HepG2 (cell line): ENCODE measurements at regions not wholly inside any gene's neighbourhood (a gene's known extent, or its start where the extent isn't known, plus 50 kb on each side); places are given as distances from the start of the nearest gene placed in this dataset.

ENCODE experiments used
- ATAC-seq: fragments of 200-7000 bp; cut with Tn5 transposase; 3 replicates; pipeline ENCODE4 v1.9.1; 2020; ENCODE audit warnings: mild to moderate bottlenecking, moderate library complexity
- BruUV-seq: library from RNA; stranded (reverse); fragments of 400-500 nt; replicated peaks from 2 replicates; lab custom pipeline; 2021; lab: Mats Ljungman, UMichigan
- CTCF ChIA-PET: fragments of 300-600 bp; formaldehyde crosslinking; extraction: SDS; loops from one replicate; lab custom pipeline; 2021; ENCODE audit warnings: low total read pairs, inconsistent platforms, low intra/inter-chr PET ratio; lab: Yijun Ruan, JAX
- POLR2A ChIA-PET: fragments of 350-600 bp; sonication (Branson Sonifier 250); formaldehyde crosslinking; loops from one replicate; lab custom pipeline; 2020; ENCODE audit warnings: antibody characterized with exemption, inconsistent platforms; lab: Yijun Ruan, JAX
- DNase-seq: peaks from one replicate; pipeline ENCODE4 v3.0.0-alpha.2; 2015; ENCODE audit warnings: low spot score
- FAIRE-seq: peaks from 3 replicates; lab custom pipeline; 2011; peaks lifted over from hg19 to GRCh38; lab: Jason Lieb, UNC
- H2AFZ ChIP-seq: one replicate; pipeline ENCODE4 v1.6.1; 2011; ENCODE audit warnings: low read length, inconsistent platforms
- H3K27ac ChIP-seq: fragments of 300-600 bp; 3 replicates; pipeline ENCODE4 v1.8.0; 2011; ENCODE audit warnings: mixed run types, mild to moderate bottlenecking, mixed read lengths, low read length, inconsistent platforms; ENCODE audit not compliant: insufficient read depth; ENCODE audit errors: extremely low read length
- H3K27me3 ChIP-seq, 2 experiments: fragments of 200-600 bp in 1 of 2; 2 replicates in 1 of 2; 3 replicates in 1 of 2; pipeline versions ENCODE4 v1.6.0 to v1.8.0; 2011; ENCODE audit warnings: low read length in 2 of 2, mild to moderate bottlenecking in 2 of 2, moderate library complexity in 2 of 2, inconsistent platforms in 1 of 2; ENCODE audit not compliant: insufficient read depth in 2 of 2, control insufficient read depth in 1 of 2
- H3K36me3 ChIP-seq, 2 experiments: fragments of 200-600 bp in 1 of 2; replicated peaks in 1 of 2; 2 replicates in 1 of 2; 3 replicates in 1 of 2; pipeline versions ENCODE4 v1.5.1 to v1.8.0; 2011; ENCODE audit warnings: low read length in 2 of 2, inconsistent platforms in 1 of 2; ENCODE audit not compliant: insufficient read depth in 2 of 2, control insufficient read depth in 1 of 2
- H3K4me1 ChIP-seq: 2 replicates; pipeline ENCODE4 v1.5.1; 2012; ENCODE audit warnings: low read length, inconsistent platforms; ENCODE audit not compliant: insufficient read depth
- H3K4me2 ChIP-seq: 2 replicates; pipeline ENCODE4 v1.6.0; 2011; ENCODE audit warnings: low read depth, low read length, inconsistent platforms
- H3K4me3 ChIP-seq, 3 experiments: fragments of 200-600 bp in 1 of 3; sonication (generic), shearing (Covaris generic) in 1 of 3; replicated peaks in 1 of 3; 2 replicates each; pipeline ENCODE4 v1.5.1; 2011 to 2016; ENCODE audit warnings: low read length in 3 of 3, inconsistent platforms in 2 of 3, low read depth in 2 of 3, mild to moderate bottlenecking in 2 of 3, control low read depth in 1 of 3, mixed read lengths in 1 of 3; ENCODE audit not compliant: insufficient read depth in 1 of 3
- H3K79me2 ChIP-seq: one replicate; pipeline ENCODE4 v1.6.1; 2011; ENCODE audit warnings: low read length, inconsistent platforms; ENCODE audit not compliant: insufficient read depth
- H3K9ac ChIP-seq: 2 replicates; pipeline ENCODE4 v1.6.0; 2011; ENCODE audit warnings: mild to moderate bottlenecking, low read depth, low read length, inconsistent platforms; ENCODE audit not compliant: insufficient read depth
- H3K9me3 ChIP-seq: 2 replicates; pipeline ENCODE4 v1.5.1; 2012; ENCODE audit warnings: mild to moderate bottlenecking, low read length
- H4K20me1 ChIP-seq: 2 replicates; pipeline ENCODE4 v1.6.0; 2011; ENCODE audit warnings: inconsistent platforms, mild to moderate bottlenecking, low read length, moderate library complexity; ENCODE audit not compliant: insufficient read depth
- IRX3 ChIP-seq: sonication (generic); formaldehyde crosslinking; IDR thresholded peaks from 2 replicates; pipeline ENCODE4 v1.8.1; 2023; ENCODE audit warnings: mild to moderate bottlenecking, low read depth, missing genetic modification reagents, borderline replicate concordance
- KLF16 ChIP-seq, 2 experiments: sonication (generic) in 1 of 2; formaldehyde crosslinking in 1 of 2; IDR thresholded peaks; 2 replicates each; pipeline versions ENCODE4 v1.6.1 to v1.8.0; 2016 to 2023; ENCODE audit warnings: missing genetic modification reagents in 2 of 2, missing compliant biosample characterization in 1 of 2
- NFYC ChIP-seq: IDR thresholded peaks from 2 replicates; pipeline ENCODE4 v1.6.1; 2016; ENCODE audit warnings: missing genetic modification reagents, missing compliant biosample characterization
- PLSCR1 ChIP-seq: sonication (generic); formaldehyde crosslinking; IDR thresholded peaks from 2 replicates; pipeline ENCODE4 v1.5.0; 2020; ENCODE audit warnings: missing genetic modification reagents, mild to moderate bottlenecking, borderline replicate concordance
- POLR2AphosphoS2 ChIP-seq: IDR thresholded peaks from 2 replicates; pipeline ENCODE4 v1.6.1; 2011; ENCODE audit warnings: low read depth, low read length, improper control_type of control experiment
- PREB ChIP-seq: sonication (generic); formaldehyde crosslinking; IDR thresholded peaks from 2 replicates; pipeline ENCODE4 v1.4.0; 2020; ENCODE audit warnings: missing genetic modification reagents
- PRPF4 ChIP-seq: fragments of 200-400 bp; formaldehyde crosslinking; IDR thresholded peaks from 2 replicates; pipeline ENCODE4 v1.6.1; 2016; ENCODE audit warnings: low read length, low read depth; ENCODE audit not compliant: poor library complexity, severe bottlenecking
- SMC3 ChIP-seq: IDR thresholded peaks from 2 replicates; pipeline ENCODE4 v1.6.1; 2011; ENCODE audit warnings: low read length, improper control_type of control experiment
- SRSF1 ChIP-seq: fragments of 200-400 bp; formaldehyde crosslinking; optimal IDR thresholded peaks from 2 replicates; pipeline ENCODE3; 2017; ENCODE audit warnings: mild to moderate bottlenecking, low read depth, low read length, moderate library complexity
- STAG1 ChIP-seq: sonication (generic); formaldehyde crosslinking; IDR thresholded peaks from 2 replicates; pipeline ENCODE4 v1.4.0; 2020; ENCODE audit warnings: missing genetic modification reagents
- ZNF138 ChIP-seq: sonication (generic); formaldehyde crosslinking; IDR thresholded peaks from 2 replicates; pipeline ENCODE4 v1.5.0; 2020; ENCODE audit warnings: mild to moderate bottlenecking, low read depth, missing genetic modification reagents
- ZNF33A ChIP-seq: sonication (generic); formaldehyde crosslinking; IDR thresholded peaks from 2 replicates; pipeline ENCODE4 v1.5.1; 2020; ENCODE audit warnings: missing genetic modification reagents, mild to moderate bottlenecking, moderate library complexity, borderline replicate concordance
- ZNF350 ChIP-seq: sonication (generic); formaldehyde crosslinking; IDR thresholded peaks from 2 replicates; pipeline ENCODE4 v1.4.0; 2020; ENCODE audit warnings: mild to moderate bottlenecking, low read depth, missing genetic modification reagents, borderline replicate concordance
- ZNF451 ChIP-seq: sonication (generic); formaldehyde crosslinking; IDR thresholded peaks from 2 replicates; pipeline ENCODE4 v1.5.0; 2020; ENCODE audit warnings: mild to moderate bottlenecking, missing genetic modification reagents
- ZNF550 ChIP-seq: sonication (generic); formaldehyde crosslinking; IDR thresholded peaks from 2 replicates; pipeline ENCODE4 v1.4.0; 2020; ENCODE audit warnings: mild to moderate bottlenecking, missing genetic modification reagents, borderline replicate concordance
- ZNF597 ChIP-seq: sonication (generic); formaldehyde crosslinking; IDR thresholded peaks from 2 replicates; pipeline ENCODE4 v1.5.0; 2020; ENCODE audit warnings: missing genetic modification reagents
- ZNF703 ChIP-seq: sonication (generic); formaldehyde crosslinking; IDR thresholded peaks from 2 replicates; pipeline ENCODE4 v1.5.1; 2020; ENCODE audit warnings: missing genetic modification reagents, mild to moderate bottlenecking, moderate library complexity, borderline replicate concordance
- ZSCAN31 ChIP-seq: sonication (generic); formaldehyde crosslinking; IDR thresholded peaks from 2 replicates; pipeline ENCODE4 v1.5.0; 2020; ENCODE audit warnings: low read depth, mild to moderate bottlenecking, missing genetic modification reagents
- WGBS: methylation state at CpG from one replicate; pipeline ENCODE4 v1.1.6; 2017; ENCODE audit warnings: low lambda C conversion rate; 5-methylcytosine and 5-hydroxymethylcytosine counted together
- in situ Hi-C: cut with HindIII; loops from 2 replicates; pipeline ENCODE4 v1.10.0; 2017; ENCODE audit warnings: low pct_unique_long_range_greater_than_20kb; ENCODE audit not compliant: extremely low pct_ligation_motif_present
- intact Hi-C: fragments of 100-400 bp; cut with micrococcal nuclease; formaldehyde crosslinking; loops from one replicate; pipeline ENCODE4 v1.10.0; 2022; ENCODE audit not compliant: unreplicated experiment
- TF ChIP-seq, protein P1 (sequence below): sonication (generic); formaldehyde crosslinking; IDR thresholded peaks from 2 replicates; pipeline ENCODE4 v1.4.0; 2020; ENCODE audit warnings: missing genetic modification reagents
- TF ChIP-seq, protein P2 (sequence below): sonication (generic); formaldehyde crosslinking; IDR thresholded peaks from 2 replicates; pipeline ENCODE4 v1.4.0; 2020; ENCODE audit warnings: missing genetic modification reagents

GRCh38 chr19:28710278-28710677 lies 502.7 kb downstream of the UQCRFS1 start:
- Histone ChIP-seq H2AFZ (no peak overlapping the region), H4K20me1 (no peaks in the 10 kb centered on the region), H3K27ac (no peak overlapping the region), H3K27me3 (no peaks in the 10 kb centered on the region), H3K9ac (no peak overlapping the region), H3K79me2 (no peaks in the 10 kb centered on the region), H3K36me3 (no peaks in the 10 kb centered on the region), H3K4me1 (no peaks in the 10 kb centered on the region), H3K4me3 (no peak overlapping the region), H3K4me2 (no peak overlapping the region), H3K9me3 (peaks cover 27% of the 10 kb centered on the region; the same call in 1 of the 2 replicates)
- intact Hi-C loops (no loop called here), in situ Hi-C loops (loop anchor here (25.0 kb wide), 1 partner anchor 748 kb away; no protein-coding TSS in a partner anchor)
- ChIA-PET POLR2A (no interaction called here), CTCF (interaction anchor here (0.8 to 1.3 kb wide), 3 partner anchors 243 to 744 kb away, joined by 3 to 11 read pairs (median 3); no protein-coding TSS in a partner anchor)
- BruUV-seq, result no TSS peak
- FAIRE-seq, result peak; percentile 72
- DNase-seq, result peak; percentile 43
- ATAC-seq, result no peak
- WGBS, result under 1% methylated on average over 3 of the region's 3 CpGs
- TF ChIP-seq ZNF33A (CRISPR knock-in tag) (no peak), PRPF4 (no peak), ZNF703 (CRISPR knock-in tag) (no peak), ZSCAN31 (CRISPR knock-in tag) (no peak), ZNF350 (CRISPR knock-in tag) (no peak), SRSF1 (no peak), STAG1 (CRISPR knock-in tag) (peak; percentile 73), PLSCR1 (no peak), PREB (CRISPR knock-in tag) (no peak), NFYC (CRISPR knock-in tag) (no peak), SMC3 (peak; percentile 40; the same call in 1 of the 2 replicates), KLF16 (CRISPR knock-in tag; IDR thresholded peaks at IDR 0.05) (no peak), ZNF138 (CRISPR knock-in tag) (no peak), POLR2AphosphoS2 (no peak), ZNF550 (CRISPR knock-in tag) (no peak), ZNF597 (no peak), IRX3 (CRISPR knock-in tag) (no peak), ZNF451 (CRISPR knock-in tag) (no peak)
- TF ChIP-seq, protein P1, sequence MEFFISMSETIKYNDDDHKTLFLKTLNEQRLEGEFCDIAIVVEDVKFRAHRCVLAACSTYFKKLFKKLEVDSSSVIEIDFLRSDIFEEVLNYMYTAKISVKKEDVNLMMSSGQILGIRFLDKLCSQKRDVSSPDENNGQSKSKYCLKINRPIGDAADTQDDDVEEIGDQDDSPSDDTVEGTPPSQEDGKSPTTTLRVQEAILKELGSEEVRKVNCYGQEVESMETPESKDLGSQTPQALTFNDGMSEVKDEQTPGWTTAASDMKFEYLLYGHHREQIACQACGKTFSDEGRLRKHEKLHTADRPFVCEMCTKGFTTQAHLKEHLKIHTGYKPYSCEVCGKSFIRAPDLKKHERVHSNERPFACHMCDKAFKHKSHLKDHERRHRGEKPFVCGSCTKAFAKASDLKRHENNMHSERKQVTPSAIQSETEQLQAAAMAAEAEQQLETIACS (CRISPR knock-in tag), result no peak
- TF ChIP-seq, protein P2, sequence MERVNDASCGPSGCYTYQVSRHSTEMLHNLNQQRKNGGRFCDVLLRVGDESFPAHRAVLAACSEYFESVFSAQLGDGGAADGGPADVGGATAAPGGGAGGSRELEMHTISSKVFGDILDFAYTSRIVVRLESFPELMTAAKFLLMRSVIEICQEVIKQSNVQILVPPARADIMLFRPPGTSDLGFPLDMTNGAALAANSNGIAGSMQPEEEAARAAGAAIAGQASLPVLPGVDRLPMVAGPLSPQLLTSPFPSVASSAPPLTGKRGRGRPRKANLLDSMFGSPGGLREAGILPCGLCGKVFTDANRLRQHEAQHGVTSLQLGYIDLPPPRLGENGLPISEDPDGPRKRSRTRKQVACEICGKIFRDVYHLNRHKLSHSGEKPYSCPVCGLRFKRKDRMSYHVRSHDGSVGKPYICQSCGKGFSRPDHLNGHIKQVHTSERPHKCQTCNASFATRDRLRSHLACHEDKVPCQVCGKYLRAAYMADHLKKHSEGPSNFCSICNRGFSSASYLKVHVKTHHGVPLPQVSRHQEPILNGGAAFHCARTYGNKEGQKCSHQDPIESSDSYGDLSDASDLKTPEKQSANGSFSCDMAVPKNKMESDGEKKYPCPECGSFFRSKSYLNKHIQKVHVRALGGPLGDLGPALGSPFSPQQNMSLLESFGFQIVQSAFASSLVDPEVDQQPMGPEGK (CRISPR knock-in tag), result no peak
